Activated T-cell treated with anti-CD3 and anti-CD28 coated beads, Interleukin-2, amount 50 U/mL, for 4 hours (primary cell): ENCODE measurements at regions not wholly inside any gene's neighbourhood (a gene's known extent, or its start where the extent isn't known, plus 50 kb on each side); places are given as distances from the start of the nearest gene placed in this dataset.

Experiments
- ATAC-seq, 2 donors: fragments of 200-7000 bp; cut with Tn5 transposase; one replicate each; pipeline ENCODE4 v1.10.0; 2021
- DNase-seq: peaks from one replicate; pipeline ENCODE4 v3.0.0-alpha.2; 2020
- H3K27me3 Mint-ChIP-seq: one replicate; pipeline ENCODE4 v1.8.0; 2021; ENCODE audit warnings: low read depth, mixed read lengths
- H3K36me3 Mint-ChIP-seq: one replicate; pipeline ENCODE4 v1.8.0; 2022; ENCODE audit warnings: mixed read lengths; ENCODE audit not compliant: insufficient read depth
- H3K4me1 Mint-ChIP-seq: one replicate; pipeline ENCODE4 v1.8.0; 2021; ENCODE audit warnings: low read depth, mixed read lengths
- H3K4me3 Mint-ChIP-seq: one replicate; pipeline ENCODE4 v1.8.0; 2021; ENCODE audit warnings: mild to moderate bottlenecking, moderate library complexity, mixed read lengths
- H3K9me3 Mint-ChIP-seq: one replicate; pipeline ENCODE4 v1.8.0; 2021; ENCODE audit warnings: mixed read lengths

GRCh38 chr11:112899235-112900006 is 61.8 kb upstream of the NCAM1 start:
- Mint-ChIP-seq H3K36me3 (no peaks in the 10 kb centered on the region), H3K9me3 (no peaks in the 10 kb centered on the region), H3K4me3 (no peak overlapping the region), H3K27me3 (no peaks in the 10 kb centered on the region), H3K4me1 (no peaks in the 10 kb centered on the region)
- ATAC-seq (no peak), DNase-seq (no peak)

- no peaks in the 10 kb centered on the region for H3K27me3 Mint-ChIP-seq
- no peaks in the 10 kb centered on the region for H3K9me3 Mint-ChIP-seq
- no peaks in the 10 kb centered on the region for H3K36me3 Mint-ChIP-seq
- H3K4me1 Mint-ChIP-seq, result no peaks in the 10 kb centered on the region
- ATAC-seq, result no peak
- no peak overlapping the region for H3K4me3 Mint-ChIP-seq
- DNase-seq, result no peak
Measured at GRCh38 chr11:112901924-112902323, 59.3 kb upstream of the NCAM1 start.

DNA sequence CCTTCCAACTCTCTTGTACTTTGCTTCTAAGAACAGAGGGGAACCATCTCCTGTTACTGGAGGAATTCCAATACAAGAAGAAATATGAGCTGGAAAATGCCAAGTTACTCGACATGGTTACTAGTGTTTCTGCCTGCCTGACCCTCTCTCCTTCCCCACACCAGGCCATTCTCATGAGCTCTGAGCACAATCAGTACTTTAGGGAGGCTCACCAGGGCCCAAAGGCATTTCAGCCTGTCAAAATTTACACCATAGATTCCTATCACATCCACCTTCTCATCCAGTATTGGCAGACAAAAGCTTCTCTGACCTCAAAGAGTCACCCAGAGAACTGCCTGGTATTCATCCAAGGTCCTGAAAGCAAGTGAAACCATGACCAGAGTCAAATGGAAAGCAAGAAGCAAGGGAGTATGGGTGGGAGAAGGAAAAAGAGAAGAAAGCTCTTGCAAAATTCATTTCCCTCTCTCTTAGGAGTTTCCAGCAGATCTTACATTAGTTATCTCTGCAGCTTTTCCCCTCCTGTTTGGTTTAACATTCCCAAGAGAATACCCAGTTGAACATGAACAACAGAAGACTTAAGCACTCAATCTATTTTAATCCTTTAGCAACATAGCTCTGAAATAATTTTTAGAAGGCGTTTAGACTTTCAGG is 58.7 kb upstream of the NCAM1 start:
- Mint-ChIP-seq H3K27me3 (no peaks in the 10 kb centered on the region), H3K9me3 (no peaks in the 10 kb centered on the region), H3K36me3 (no peaks in the 10 kb centered on the region)

GRCh38 chr11:112903340-112903739 is 57.9 kb upstream of the NCAM1 start:
- DNase-seq (no peak), ATAC-seq (no peak)
- H3K9me3 Mint-ChIP-seq, result no peaks in the 10 kb centered on the region
- no peak overlapping the region for H3K4me3 Mint-ChIP-seq
- H3K36me3 Mint-ChIP-seq, result no peaks in the 10 kb centered on the region
- H3K27me3 Mint-ChIP-seq, result no peaks in the 10 kb centered on the region
- H3K4me1 Mint-ChIP-seq, result no peaks in the 10 kb centered on the region

More for the DNA sequence above, 58.7 kb upstream of the NCAM1 start:
- no peak overlapping the region for H3K4me3 Mint-ChIP-seq
- DNase-seq (no peak), ATAC-seq (no peak)
- H3K4me1 Mint-ChIP-seq, result no peaks in the 10 kb centered on the region

- no peak for ATAC-seq
Measured at GRCh38 chr11:112911124-112911523, 50.1 kb upstream of the NCAM1 start.

More at GRCh38 chr11:112911124-112911523, 50.1 kb upstream of the NCAM1 start:
- DNase-seq, result no peak
- Mint-ChIP-seq H3K4me1 (no peaks in the 10 kb centered on the region), H3K4me3 (no peak overlapping the region), H3K9me3 (no peaks in the 10 kb centered on the region), H3K27me3 (peaks cover 6% of the 10 kb centered on the region), H3K36me3 (no peaks in the 10 kb centered on the region)
